Gastroesophageal sphincter (tissue), 4 donors: ENCODE measurements at regions not wholly inside any gene's neighbourhood (a gene's known extent, or its start where the extent isn't known, plus 50 kb on each side); places are given as distances from the start of the nearest gene placed in this dataset.

Experiments
- ATAC-seq: fragments of 150-250 bp; one replicate; pipeline ENCODE4 v1.9.1; 2016; ENCODE audit warnings: mild to moderate bottlenecking, moderate library complexity
- H3K27ac ChIP-seq, 4 donors: fragments of 200-600 bp; sonication (generic) in 3 of 4; 1 replicate in 3 of 4; 2 replicates in 1 of 4; pipeline ENCODE4 v1.5.1; 2016 to 2019
- H3K27me3 ChIP-seq: fragments of 200-600 bp; sonication (generic); one replicate; pipeline ENCODE4 v1.5.1; 2019
- H3K36me3 ChIP-seq, 2 donors: fragments of 200-600 bp; sonication (generic); one replicate each; pipeline ENCODE4 v1.5.1; 2019; ENCODE audit warnings: control low read depth in 1 of 2
- H3K4me1 ChIP-seq, 3 donors: fragments of 200-600 bp; sonication (generic); 1 replicate in 2 of 3; 2 replicates in 1 of 3; pipeline ENCODE4 v1.5.1; 2016 to 2019; ENCODE audit warnings: control low read depth in 2 of 3
- H3K4me3 ChIP-seq, 2 donors: fragments of 200-600 bp; sonication (generic); one replicate each; pipeline ENCODE4 v1.5.1; 2019; ENCODE audit warnings: mild to moderate bottlenecking in 1 of 2, moderate library complexity in 1 of 2
- H3K9me3 ChIP-seq, 3 donors: fragments of 200-600 bp; sonication (generic); one replicate each; pipeline ENCODE4 v1.5.1; 2017 to 2019; ENCODE audit warnings: control low read depth in 2 of 3
- CTCF ChIP-seq, 4 experiments: fragments of 200-600 bp in 2 of 4; fragments of 450-650 bp in 2 of 4; sonication (generic) in 1 of 4; IDR thresholded peaks; one replicate each; pipeline ENCODE4 v1.5.1; 2017 to 2019; ENCODE audit warnings: antibody characterized with exemption in 4 of 4, mild to moderate bottlenecking in 2 of 4, moderate library complexity in 2 of 4
- EP300 ChIP-seq: sonication (generic); formaldehyde crosslinking; IDR thresholded peaks from one replicate; pipeline ENCODE4 v1.6.1; 2017; ENCODE audit warnings: antibody characterized with exemption, mild to moderate bottlenecking
- POLR2A ChIP-seq, 2 donors: fragments of 450-650 bp; IDR thresholded peaks; one replicate each; pipeline ENCODE4 v1.6.1; 2017; ENCODE audit warnings: antibody characterized with exemption in 2 of 2, mild to moderate bottlenecking in 2 of 2, moderate library complexity in 1 of 2
- POLR2AphosphoS5 ChIP-seq: sonication (generic); formaldehyde crosslinking; IDR thresholded peaks from one replicate; pipeline ENCODE4 v1.6.1; 2017; ENCODE audit warnings: antibody characterized with exemption
- WGBS, 2 donors: methylation state at CpG; one replicate each; pipeline ENCODE4 v1.1.5; 2018; ENCODE audit warnings: low coverage in 1 of 2; 5-methylcytosine and 5-hydroxymethylcytosine counted together

DNA sequence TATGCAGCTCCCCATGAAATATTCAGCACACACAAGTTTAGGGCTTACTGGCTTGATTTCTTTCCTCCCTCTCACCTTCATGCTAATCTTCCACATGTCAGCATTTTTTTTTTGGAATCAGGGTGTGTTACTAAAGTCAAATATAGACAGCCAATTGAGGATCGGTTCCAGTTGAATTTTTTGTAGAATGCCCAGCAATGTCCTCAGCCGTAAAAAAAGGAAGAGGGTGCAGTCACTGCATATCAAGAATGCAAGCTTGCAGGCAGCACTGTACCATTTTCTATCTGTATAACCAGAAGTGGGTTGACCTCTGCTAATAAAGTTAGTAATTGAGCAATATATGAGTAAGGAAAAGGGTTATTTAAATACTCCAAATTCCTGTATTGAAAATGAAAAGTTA lies 51.4 kb upstream of the CHMP2B start:
- TF ChIP-seq CTCF (IDR thresholded peaks at IDR 0.05), result no peak
- TF ChIP-seq POLR2AphosphoS5, result no peak
- TF ChIP-seq POLR2A (IDR thresholded peaks at IDR 0.05), result no peak
- no peak for TF ChIP-seq EP300
- Histone ChIP-seq H3K36me3 (no peaks in the 10 kb centered on the region), H3K9me3 (no peaks in the 10 kb centered on the region), H3K27me3 (no peaks in the 10 kb centered on the region), H3K27ac (no peak overlapping the region), H3K4me3 (no peak overlapping the region), H3K4me1 (no peaks in the 10 kb centered on the region)
- no peak for ATAC-seq
- 70 to 80% methylated on average over 1 to 2 of the region's 2 CpGs for WGBS, 2 donors

DNA sequence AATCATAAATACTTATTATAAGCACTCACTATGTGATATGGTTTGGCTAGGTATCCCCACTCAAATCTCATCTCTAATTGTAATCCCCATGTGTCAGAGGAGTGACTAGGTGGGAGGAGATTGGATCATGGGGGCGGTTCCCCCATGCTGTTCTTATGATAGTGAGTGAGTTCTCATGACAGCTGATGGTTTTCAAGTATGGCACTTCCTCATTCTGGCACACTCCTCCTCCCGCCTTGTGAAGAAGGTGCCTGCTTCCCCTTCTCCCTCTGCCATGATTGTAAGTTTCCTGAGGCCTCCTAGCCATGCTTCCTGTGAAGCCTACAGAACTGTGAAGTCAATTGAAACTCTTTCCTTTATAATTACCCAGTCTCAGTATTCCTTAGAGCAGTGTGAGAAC lies 53.3 kb upstream of the CHMP2B start:
- no peak overlapping the region for H3K4me3 ChIP-seq
- no peak for ATAC-seq
- no peaks in the 10 kb centered on the region for H3K27me3 ChIP-seq
- H3K9me3 ChIP-seq, result no peaks in the 10 kb centered on the region
- H3K4me1 ChIP-seq, result no peaks in the 10 kb centered on the region
- no peak overlapping the region for H3K27ac ChIP-seq
- 72 to 88% methylated on average over 1 to 2 of the region's 2 CpGs for WGBS, 2 donors
- TF ChIP-seq POLR2A (IDR thresholded peaks at IDR 0.05) (no peak), CTCF (IDR thresholded peaks at IDR 0.05) (no peak), POLR2AphosphoS5 (no peak), EP300 (no peak)
- no peaks in the 10 kb centered on the region for H3K36me3 ChIP-seq

- no peaks in the 10 kb centered on the region for H3K4me1 ChIP-seq
- no peaks in the 10 kb centered on the region for H3K9me3 ChIP-seq
- no peaks in the 10 kb centered on the region for H3K36me3 ChIP-seq
- TF ChIP-seq POLR2AphosphoS5, result no peak
- TF ChIP-seq CTCF (IDR thresholded peaks at IDR 0.05), result no peak
- no peak for TF ChIP-seq POLR2A (IDR thresholded peaks at IDR 0.05)
- TF ChIP-seq EP300, result no peak
- no peak overlapping the region for H3K4me3 ChIP-seq
- peaks cover 5% of the 10 kb centered on the region for H3K27me3 ChIP-seq
- ATAC-seq, result no peak
- H3K27ac ChIP-seq, result no peak overlapping the region
- 74 to 80% methylated on average over 3 of the region's 3 CpGs for WGBS, 2 donors
Observed at GRCh38 chr3:87173071-87173470, 54.0 kb upstream of the CHMP2B start.

DNA sequence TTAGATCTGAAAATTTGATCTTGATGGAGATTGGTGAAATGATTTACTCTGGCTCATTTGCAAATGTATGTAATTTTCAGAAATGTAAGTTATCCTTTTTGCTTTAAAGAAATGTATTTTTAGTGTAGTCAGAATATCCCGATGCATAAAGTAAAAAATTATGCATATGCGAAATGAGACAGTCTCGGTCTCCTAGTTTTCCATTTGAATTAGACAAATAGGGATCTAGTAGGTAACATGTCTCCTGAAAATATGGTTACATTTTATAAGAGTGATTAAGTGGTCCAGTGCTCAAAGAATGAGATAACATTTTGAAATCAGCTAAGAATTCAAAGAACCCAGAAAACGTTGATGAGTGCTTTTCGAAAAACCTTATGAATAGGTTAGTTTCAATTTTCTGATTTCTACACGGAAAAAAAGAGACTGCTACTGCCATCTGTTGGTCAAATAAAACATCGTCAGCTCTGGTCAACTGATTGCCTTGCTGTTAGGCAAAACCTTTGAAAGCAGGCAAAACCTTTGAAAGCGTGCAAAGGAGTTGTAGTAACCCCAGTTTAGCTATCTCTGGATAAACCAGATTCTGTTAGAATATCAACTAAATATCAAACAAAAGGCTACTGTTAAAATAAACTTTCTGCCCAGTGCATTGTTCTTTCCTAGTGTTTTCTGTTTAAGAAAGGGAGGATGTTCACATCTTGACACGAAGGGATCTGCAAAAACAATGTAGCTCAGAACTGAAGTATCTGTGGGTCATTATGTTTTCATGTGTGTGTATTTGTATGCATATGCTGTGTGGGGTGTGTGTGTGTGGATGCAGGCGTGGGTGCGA lies 59.3 kb upstream of the CHMP2B start:
- Histone ChIP-seq H3K4me3 (peak overlapping the region; percentile 31 to 36), H3K27ac (no peak overlapping the region), H3K4me1 (no peaks in the 10 kb centered on the region), H3K36me3 (no peaks in the 10 kb centered on the region), H3K27me3 (peaks cover 5% of the 10 kb centered on the region), H3K9me3 (no peaks in the 10 kb centered on the region)
- 35 to 39% methylated on average over 10 to 11 of the region's 11 CpGs for WGBS, 2 donors
- ATAC-seq, result no peak
- no peak for TF ChIP-seq EP300
- no peak for TF ChIP-seq POLR2AphosphoS5
- TF ChIP-seq CTCF (IDR thresholded peaks at IDR 0.05), result peak; percentile 27 to 68 (median 55)
- no peak for TF ChIP-seq POLR2A (IDR thresholded peaks at IDR 0.05)

GRCh38 chr3:87164245-87164644 lies 62.9 kb upstream of the CHMP2B start:
- H3K27ac ChIP-seq, result no peak overlapping the region
- WGBS, 2 donors, result 91 to 94% methylated on average over 3 of the region's 3 CpGs
- H3K4me3 ChIP-seq, result no peak overlapping the region
- TF ChIP-seq POLR2A (IDR thresholded peaks at IDR 0.05) (no peak), EP300 (no peak), POLR2AphosphoS5 (no peak), CTCF (IDR thresholded peaks at IDR 0.05) (no peak)
- peaks cover 5% of the 10 kb centered on the region for H3K27me3 ChIP-seq
- H3K36me3 ChIP-seq, result no peaks in the 10 kb centered on the region
- no peaks in the 10 kb centered on the region for H3K4me1 ChIP-seq
- H3K9me3 ChIP-seq, result no peaks in the 10 kb centered on the region
- no peak for ATAC-seq
